ENCODE measurements at regions not wholly inside any gene's neighbourhood (a gene's known extent, or its start where the extent isn't known, plus 50 kb on each side); places are given as distances from the start of the nearest gene placed in this dataset.

DNA sequence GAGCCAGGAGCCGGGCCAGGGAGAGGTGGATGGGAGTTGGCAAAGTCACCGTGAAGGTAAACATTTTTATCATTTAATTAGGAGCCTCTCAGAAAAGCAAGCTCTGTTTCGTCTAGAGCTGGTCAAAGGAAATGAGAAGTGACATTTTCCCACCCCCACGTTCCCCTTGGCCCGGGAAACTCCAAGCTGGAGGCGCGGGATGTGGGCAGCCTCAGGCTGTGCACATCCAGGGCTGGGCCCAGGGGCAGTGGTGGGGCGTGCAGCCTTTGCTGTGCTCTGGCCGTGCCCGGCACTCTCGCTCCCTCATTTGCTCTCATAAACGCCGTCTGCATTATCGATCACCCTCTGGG is 135.6 kb upstream of the RET start:
- Histone ChIP-seq H3F3A (replicated peaks; ENCODE audit: low read depth) (no peaks in the 10 kb centered on the region), H3K4me2 (no peak overlapping the region), H3K4me1 (ENCODE audit: insufficient read depth) (no peaks in the 10 kb centered on the region), H4K20me1 (replicated peaks; ENCODE audit: insufficient read depth) (no peaks in the 10 kb centered on the region), H3K4me3 (no peak overlapping the region), H3K9me2 (ENCODE audit: insufficient read depth) (no peaks in the 10 kb centered on the region), H3K27me3 (ENCODE audit: insufficient read depth) (no peaks in the 10 kb centered on the region), H3K79me2 (replicated peaks; ENCODE audit: insufficient read depth) (no peaks in the 10 kb centered on the region), H3K36me3 (ENCODE audit: insufficient read depth) (no peaks in the 10 kb centered on the region), H2AFZ (peak overlapping the region; percentile 74; the same call in 1 of the 2 replicates), H3K27ac (ENCODE audit: low read depth) (no peak overlapping the region)
- H3K4me3 Mint-ChIP-seq = no peak overlapping the region
- H3K4me1 Mint-ChIP-seq = peaks cover 3% of the 10 kb centered on the region; the same call in 2 of the 3 replicates
- DNase-seq (ENCODE audit: low spot score) (no peak), ATAC-seq (peak; percentile 27; the same call in 2 of the 3 replicates)
- no peak for TF ChIP-seq EZH2phosphoT487 (IDR thresholded peaks at IDR 0.05; ENCODE audit: unreplicated experiment)
- TF ChIP-seq JUNB (IDR thresholded peaks at IDR 0.05; ENCODE audit: unreplicated experiment) = no peak
- no peak for TF ChIP-seq ZNF331 (CRISPR knock-in tag; IDR thresholded peaks at IDR 0.05; ENCODE audit: low read depth)
- TF ChIP-seq, protein P1, sequence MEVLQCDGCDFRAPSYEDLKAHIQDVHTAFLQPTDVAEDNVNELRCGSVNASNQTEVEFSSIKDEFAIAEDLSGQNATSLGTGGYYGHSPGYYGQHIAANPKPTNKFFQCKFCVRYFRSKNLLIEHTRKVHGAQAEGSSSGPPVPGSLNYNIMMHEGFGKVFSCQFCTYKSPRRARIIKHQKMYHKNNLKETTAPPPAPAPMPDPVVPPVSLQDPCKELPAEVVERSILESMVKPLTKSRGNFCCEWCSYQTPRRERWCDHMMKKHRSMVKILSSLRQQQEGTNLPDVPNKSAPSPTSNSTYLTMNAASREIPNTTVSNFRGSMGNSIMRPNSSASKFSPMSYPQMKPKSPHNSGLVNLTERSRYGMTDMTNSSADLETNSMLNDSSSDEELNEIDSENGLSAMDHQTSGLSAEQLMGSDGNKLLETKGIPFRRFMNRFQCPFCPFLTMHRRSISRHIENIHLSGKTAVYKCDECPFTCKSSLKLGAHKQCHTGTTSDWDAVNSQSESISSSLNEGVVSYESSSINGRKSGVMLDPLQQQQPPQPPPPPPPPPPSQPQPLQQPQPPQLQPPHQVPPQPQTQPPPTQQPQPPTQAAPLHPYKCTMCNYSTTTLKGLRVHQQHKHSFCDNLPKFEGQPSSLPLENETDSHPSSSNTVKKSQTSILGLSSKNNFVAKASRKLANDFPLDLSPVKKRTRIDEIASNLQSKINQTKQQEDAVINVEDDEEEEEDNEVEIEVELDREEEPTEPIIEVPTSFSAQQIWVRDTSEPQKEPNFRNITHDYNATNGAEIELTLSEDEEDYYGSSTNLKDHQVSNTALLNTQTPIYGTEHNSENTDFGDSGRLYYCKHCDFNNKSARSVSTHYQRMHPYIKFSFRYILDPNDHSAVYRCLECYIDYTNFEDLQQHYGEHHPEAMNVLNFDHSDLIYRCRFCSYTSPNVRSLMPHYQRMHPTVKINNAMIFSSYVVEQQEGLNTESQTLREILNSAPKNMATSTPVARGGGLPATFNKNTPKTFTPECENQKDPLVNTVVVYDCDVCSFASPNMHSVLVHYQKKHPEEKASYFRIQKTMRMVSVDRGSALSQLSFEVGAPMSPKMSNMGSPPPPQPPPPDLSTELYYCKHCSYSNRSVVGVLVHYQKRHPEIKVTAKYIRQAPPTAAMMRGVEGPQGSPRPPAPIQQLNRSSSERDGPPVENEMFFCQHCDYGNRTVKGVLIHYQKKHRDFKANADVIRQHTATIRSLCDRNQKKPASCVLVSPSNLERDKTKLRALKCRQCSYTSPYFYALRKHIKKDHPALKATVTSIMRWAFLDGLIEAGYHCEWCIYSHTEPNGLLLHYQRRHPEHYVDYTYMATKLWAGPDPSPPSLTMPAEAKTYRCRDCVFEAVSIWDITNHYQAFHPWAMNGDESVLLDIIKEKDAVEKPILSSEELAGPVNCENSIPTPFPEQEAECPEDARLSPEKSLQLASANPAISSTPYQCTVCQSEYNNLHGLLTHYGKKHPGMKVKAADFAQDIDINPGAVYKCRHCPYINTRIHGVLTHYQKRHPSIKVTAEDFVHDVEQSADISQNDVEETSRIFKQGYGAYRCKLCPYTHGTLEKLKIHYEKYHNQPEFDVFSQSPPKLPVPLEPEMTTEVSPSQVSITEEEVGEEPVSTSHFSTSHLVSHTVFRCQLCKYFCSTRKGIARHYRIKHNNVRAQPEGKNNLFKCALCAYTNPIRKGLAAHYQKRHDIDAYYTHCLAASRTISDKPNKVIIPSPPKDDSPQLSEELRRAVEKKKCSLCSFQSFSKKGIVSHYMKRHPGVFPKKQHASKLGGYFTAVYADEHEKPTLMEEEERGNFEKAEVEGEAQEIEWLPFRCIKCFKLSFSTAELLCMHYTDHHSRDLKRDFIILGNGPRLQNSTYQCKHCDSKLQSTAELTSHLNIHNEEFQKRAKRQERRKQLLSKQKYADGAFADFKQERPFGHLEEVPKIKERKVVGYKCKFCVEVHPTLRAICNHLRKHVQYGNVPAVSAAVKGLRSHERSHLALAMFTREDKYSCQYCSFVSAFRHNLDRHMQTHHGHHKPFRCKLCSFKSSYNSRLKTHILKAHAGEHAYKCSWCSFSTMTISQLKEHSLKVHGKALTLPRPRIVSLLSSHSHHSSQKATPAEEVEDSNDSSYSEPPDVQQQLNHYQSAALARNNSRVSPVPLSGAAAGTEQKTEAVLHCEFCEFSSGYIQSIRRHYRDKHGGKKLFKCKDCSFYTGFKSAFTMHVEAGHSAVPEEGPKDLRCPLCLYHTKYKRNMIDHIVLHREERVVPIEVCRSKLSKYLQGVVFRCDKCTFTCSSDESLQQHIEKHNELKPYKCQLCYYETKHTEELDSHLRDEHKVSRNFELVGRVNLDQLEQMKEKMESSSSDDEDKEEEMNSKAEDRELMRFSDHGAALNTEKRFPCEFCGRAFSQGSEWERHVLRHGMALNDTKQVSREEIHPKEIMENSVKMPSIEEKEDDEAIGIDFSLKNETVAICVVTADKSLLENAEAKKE (CRISPR knock-in tag; IDR thresholded peaks at IDR 0.05) = no peak
- no peak for TF ChIP-seq POLR2AphosphoS5 (IDR thresholded peaks at IDR 0.05; ENCODE audit: low read depth)
- TF ChIP-seq ZNF114 (CRISPR knock-in tag; IDR thresholded peaks at IDR 0.05) = no peak
- TF ChIP-seq, protein P2, sequence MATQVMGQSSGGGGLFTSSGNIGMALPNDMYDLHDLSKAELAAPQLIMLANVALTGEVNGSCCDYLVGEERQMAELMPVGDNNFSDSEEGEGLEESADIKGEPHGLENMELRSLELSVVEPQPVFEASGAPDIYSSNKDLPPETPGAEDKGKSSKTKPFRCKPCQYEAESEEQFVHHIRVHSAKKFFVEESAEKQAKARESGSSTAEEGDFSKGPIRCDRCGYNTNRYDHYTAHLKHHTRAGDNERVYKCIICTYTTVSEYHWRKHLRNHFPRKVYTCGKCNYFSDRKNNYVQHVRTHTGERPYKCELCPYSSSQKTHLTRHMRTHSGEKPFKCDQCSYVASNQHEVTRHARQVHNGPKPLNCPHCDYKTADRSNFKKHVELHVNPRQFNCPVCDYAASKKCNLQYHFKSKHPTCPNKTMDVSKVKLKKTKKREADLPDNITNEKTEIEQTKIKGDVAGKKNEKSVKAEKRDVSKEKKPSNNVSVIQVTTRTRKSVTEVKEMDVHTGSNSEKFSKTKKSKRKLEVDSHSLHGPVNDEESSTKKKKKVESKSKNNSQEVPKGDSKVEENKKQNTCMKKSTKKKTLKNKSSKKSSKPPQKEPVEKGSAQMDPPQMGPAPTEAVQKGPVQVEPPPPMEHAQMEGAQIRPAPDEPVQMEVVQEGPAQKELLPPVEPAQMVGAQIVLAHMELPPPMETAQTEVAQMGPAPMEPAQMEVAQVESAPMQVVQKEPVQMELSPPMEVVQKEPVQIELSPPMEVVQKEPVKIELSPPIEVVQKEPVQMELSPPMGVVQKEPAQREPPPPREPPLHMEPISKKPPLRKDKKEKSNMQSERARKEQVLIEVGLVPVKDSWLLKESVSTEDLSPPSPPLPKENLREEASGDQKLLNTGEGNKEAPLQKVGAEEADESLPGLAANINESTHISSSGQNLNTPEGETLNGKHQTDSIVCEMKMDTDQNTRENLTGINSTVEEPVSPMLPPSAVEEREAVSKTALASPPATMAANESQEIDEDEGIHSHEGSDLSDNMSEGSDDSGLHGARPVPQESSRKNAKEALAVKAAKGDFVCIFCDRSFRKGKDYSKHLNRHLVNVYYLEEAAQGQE (IDR thresholded peaks at IDR 0.05; ENCODE audit: unreplicated experiment) = no peak
- TF ChIP-seq, protein P3, sequence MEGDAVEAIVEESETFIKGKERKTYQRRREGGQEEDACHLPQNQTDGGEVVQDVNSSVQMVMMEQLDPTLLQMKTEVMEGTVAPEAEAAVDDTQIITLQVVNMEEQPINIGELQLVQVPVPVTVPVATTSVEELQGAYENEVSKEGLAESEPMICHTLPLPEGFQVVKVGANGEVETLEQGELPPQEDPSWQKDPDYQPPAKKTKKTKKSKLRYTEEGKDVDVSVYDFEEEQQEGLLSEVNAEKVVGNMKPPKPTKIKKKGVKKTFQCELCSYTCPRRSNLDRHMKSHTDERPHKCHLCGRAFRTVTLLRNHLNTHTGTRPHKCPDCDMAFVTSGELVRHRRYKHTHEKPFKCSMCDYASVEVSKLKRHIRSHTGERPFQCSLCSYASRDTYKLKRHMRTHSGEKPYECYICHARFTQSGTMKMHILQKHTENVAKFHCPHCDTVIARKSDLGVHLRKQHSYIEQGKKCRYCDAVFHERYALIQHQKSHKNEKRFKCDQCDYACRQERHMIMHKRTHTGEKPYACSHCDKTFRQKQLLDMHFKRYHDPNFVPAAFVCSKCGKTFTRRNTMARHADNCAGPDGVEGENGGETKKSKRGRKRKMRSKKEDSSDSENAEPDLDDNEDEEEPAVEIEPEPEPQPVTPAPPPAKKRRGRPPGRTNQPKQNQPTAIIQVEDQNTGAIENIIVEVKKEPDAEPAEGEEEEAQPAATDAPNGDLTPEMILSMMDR (conservative IDR thresholded peaks at IDR 0.05; ENCODE audit: low read depth in 2 of 2) = no peak
- TF ChIP-seq EZH2 (IDR thresholded peaks at IDR 0.05; ENCODE audit: low read depth, unreplicated experiment) = no peak
- TF ChIP-seq CREB1 (CRISPR knock-in tag; IDR thresholded peaks at IDR 0.05; ENCODE audit: low read depth) = no peak
- TF ChIP-seq STAT1 (IDR thresholded peaks at IDR 0.05; ENCODE audit: unreplicated experiment) = no peak
- TF ChIP-seq NANOG (IDR thresholded peaks at IDR 0.05; ENCODE audit: borderline replicate concordance) = no peak
- no peak for TF ChIP-seq ETS1 (IDR thresholded peaks at IDR 0.05)
- H3K36me3 Mint-ChIP-seq (ENCODE audit: low read depth) = no peaks in the 10 kb centered on the region
- no peaks in the 10 kb centered on the region; the same call in 2 of the 3 replicates for H3K9me3 Mint-ChIP-seq
- peaks cover 9% of the 10 kb centered on the region for H3K27me3 Mint-ChIP-seq (ENCODE audit: insufficient read depth, low read depth, poor library complexity)
- H3K27ac Mint-ChIP-seq = no peak overlapping the region
